Hepatic stellate cell (primary cell): ENCODE measurements at regions not wholly inside any gene's neighbourhood (a gene's known extent, or its start where the extent isn't known, plus 50 kb on each side); places are given as distances from the start of the nearest gene placed in this dataset.
"Not testable (repeated sequence)": the region's sequence is repeated elsewhere in the genome, so short reads cannot be mapped to it uniquely, and the experiment has no call there.

ENCODE experiments used
- DNase-seq: peaks from one replicate; pipeline ENCODE4 v3.0.0; 2011; ENCODE audit warnings: low spot score

DNA sequence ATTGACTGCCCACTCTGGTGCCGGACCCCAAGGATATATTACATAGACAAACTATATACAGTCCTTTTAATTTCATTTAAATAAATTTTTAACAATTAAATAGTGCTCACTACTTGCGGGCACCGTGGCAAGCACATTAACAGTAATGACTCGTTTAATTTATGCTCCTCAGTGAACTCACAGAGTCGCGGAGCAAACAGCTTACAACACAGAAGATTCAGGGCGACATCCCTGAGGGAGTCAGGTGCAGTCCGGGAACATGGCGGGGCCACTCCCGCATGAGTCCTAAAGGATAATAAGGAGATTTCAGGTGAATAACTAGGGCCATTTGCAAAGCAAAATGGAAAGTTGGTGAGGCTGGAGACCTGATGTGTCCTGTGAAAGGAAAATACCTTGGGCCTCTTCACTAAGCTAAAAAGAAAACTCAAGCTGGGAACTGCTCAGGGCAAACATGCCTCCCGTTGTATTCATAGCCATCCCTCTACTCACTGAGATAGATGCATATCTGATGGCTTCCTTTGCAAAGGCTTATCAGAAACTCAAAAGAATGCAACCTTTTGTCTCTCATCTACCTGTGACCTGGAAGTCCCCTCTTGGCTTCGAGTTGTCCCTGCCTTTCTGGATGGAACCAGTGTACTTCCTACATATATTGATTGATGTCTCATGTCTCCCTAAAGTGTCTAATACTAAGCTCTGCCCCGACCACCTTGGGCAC lies 125.6 kb downstream of the KLF6 start:
- no peak for DNase-seq

DNA sequence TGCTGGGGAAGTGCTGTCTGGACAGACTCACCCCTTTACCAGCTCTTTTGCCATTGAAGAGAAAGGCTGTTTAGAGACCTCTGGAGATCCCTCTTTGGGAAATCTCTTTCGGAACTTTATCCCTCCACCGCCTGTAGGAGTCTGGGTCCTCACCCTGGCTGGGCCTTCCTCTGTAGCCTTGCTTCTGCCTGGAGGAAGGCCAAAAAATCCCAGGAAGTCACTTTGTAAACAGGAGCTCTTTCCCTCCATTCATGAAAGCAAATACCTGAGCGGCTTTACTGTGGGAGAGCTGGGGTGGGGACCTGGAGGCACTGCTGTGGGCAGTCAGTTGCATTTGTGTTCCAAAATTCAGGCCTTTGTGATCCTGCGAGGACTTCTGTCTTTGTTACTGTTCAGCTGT lies 126.2 kb downstream of the KLF6 start:
- DNase-seq, result no peak

DNA sequence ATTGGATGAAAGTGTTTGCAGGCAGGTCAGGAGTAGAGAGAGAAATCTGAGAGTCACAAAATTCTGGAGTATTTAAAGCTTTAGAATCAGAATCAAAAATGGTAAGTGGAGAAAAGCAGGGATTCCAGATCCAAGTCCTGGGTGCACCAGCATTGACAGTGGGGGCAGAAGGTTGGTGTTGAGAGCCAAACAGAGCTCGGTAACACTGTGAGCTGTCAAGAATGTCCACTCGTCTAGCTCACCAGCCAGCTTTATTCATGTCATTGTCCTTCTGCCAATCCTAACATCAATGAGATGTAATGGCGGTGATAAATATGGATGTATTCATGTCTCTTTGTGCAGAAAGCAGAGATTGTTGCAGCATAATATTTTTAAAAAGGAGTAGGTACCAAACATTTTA lies 128.8 kb downstream of the KLF6 start:
- no peak for DNase-seq

DNA sequence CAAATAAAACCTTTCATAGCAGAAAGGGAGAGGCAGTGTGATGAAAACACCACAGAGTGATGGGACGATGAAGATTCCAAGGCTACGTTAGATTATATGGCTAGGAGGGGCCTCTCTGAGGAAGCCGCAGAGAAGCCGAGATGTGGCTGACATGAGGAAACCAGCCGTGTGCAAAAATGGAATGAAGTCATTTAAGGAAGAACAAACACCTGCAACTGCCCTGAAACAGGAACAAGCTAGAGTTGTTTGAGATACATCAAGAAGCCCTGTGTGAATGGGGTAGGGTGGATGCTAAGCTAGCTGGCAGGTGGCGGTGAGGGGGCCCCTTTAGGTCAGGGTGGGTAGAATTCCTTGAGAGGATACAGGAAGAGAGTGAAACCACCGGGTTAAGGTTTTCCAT lies 129.5 kb downstream of the KLF6 start:
- DNase-seq, result no peak

DNA sequence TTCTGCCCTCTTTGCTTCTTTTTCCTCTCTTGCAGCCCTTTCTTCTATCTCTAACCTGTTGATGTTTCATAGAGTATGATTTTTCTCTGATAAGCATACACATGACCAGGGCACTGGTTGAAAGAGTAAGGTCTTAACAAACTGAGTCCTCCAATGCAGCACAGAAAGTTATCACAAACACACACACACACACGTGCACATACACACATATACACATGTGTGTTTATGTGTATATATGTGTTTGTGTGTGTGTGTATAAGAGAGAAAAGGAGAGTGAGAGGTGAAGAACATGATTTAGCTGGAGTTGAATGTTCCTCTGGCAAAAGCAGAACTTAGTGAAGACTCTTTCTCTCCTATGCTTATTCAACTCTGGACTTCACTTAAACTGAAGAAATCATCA lies 130.0 kb downstream of the KLF6 start:
- DNase-seq, result no peak

DNA sequence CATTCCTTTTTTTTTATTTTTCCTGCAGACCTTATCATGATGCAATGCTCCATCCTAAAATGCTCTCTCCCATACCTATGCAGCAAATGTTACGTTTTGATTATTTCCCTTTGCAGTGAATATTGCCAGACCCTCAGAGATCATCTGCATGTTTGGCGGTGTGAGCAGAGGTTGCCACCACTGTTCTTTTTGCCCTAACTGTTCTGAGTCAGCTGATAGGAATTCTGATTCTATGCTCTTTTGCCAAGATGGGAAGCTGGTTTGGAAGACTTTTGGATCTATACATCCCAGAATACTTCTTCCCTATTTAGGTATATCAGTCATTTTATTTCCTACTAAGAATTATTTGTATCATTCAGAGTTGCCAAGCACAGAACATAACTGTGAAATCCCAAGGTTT lies 130.5 kb downstream of the KLF6 start:
- DNase-seq, result no peak

DNA sequence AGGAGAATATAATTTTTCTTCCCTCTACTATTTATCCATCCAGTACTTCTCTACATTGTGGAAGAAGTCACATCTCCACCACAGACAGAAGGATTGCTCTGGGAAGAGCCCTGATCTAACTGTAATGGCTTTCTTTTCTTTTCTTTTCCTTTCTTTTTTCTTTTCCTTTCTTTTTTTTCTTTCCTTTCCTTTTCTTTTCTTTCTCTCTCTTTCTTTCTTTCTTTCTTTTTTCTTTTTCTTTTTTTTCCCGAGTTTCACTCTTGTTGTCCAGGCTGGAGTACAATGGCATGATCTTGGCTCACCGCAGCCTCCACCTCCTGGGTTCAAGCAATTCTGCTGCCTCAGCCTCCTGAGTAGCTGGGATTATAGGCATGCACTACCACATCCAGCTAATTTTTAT lies 131.7 kb downstream of the KLF6 start:
- DNase-seq, result not testable (repeated sequence)

DNA sequence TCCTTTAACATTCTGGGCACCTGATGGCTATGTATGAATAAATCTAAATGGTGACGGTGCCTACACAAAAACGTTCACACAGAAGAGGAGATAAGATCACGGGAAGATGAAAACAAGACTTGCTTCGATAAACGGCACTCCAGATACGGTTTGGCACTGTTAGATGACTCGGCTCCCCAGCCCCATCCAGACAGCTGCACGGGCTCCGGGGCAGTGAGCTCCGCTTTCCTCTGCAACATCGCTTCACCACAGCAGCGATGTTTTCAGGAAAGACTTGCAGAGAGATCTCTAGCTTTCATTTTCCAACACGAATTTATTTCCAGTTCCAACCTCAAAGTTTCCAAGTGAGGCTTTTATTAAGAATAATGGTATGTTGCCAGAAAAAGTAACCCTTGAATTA lies 132.1 kb downstream of the KLF6 start:
- peak; percentile 68 for DNase-seq

DNA sequence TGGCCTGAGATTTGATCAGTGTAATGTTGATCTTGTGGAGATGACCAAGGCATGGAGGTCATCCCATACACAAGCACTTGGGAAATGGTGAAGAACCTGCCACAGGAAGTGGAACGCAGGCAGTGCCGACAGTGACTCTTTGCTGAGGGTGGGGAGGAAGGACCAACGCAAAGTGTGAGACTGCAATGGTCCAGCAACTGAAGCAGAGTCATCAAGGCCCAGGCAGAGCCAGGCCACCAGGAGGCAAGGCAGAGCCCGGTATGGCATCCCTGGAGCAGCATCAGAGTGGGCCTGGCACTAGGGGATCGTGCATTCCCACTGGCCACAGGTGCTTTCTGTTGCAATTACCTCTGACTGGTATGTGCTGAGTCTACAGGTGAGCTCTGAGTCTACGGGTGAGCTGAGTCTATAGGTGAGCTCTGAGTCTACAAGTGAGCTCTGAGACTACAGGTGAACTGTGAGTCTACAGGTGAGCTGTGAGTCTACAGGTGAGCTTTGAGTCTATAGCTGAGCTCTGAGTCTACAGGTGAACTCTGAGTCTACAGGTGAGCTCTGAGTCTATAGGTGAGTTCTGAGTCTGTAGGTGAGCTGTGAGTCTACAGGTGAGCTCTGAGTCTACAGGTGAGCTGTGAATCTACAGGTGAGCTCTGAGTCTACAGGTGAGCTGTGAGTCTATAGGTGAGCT lies 132.9 kb downstream of the KLF6 start:
- no peak for DNase-seq

DNA sequence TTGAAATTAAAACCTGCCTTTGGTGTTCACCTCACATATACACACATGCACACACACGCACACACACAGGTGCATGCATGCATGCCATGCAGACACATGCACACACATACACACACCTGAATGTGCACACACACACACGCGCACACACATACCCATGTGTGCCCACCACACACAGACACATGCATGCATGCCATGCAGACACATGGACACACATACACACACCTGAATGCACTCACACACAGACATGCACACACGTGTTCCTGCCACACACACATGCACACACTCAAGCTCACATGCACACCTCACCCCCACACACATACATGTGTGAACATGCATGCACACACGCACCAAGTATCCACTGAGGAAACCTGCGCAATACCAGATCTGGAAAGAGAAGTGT lies 136.4 kb downstream of the KLF6 start:
- no peak for DNase-seq

DNA sequence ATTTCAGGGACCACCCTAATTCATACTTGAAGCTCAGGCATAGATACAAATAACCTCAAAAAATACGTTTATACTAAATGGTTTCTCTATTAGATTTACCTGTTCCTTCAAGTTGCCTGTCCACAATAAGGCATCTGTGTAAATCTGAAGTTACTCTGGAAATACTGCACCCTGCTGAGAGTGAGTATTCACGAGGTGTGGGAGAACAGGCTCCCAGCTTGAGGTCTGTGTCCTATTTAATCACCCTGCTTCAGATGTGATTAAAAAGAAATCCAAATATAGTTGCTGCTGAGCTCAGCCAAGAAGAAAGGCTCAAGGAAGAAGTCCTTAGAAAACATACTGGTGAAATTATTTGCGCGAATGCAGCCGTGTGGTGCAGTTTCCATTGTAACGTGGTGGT lies 136.8 kb downstream of the KLF6 start:
- DNase-seq, result no peak

DNA sequence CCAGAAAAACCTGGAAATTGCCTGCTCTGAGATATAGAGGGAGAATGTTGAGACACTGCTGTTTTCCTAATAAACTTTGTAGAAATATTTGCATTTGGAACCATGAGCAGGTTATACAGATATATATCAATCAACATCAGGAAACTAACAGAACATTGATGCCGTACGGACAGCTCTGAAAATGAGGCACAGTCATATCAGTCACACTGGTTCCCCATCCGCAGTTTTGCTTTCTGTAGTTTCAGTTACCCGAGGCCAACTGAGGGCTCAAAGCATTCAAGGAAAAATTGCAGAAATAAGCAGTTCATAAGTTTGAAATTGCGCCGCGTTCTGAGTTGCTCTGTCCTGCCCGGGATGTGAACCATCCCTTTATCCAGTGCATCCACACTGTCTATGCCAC lies 137.9 kb downstream of the KLF6 start:
- DNase-seq, result no peak

DNA sequence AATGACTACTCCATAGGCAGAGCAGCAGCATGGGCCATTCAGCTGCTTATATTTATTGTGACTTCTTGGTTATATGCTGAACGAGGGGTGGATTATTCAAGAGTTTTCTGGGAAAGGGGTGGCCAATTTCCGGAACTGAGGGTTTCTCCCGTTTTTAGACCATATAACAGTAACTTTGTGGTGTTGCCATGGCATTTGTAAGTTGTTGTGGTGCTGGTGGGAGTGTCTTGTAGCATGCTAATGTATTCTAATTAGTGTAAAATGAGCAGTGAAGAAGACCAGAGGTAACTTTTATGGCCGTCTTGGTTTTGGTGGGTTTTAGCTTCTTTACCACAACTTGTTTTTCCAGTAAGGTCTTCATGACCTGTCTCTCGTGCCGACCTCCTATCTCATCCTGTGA lies 139.6 kb downstream of the KLF6 start:
- no peak for DNase-seq

DNA sequence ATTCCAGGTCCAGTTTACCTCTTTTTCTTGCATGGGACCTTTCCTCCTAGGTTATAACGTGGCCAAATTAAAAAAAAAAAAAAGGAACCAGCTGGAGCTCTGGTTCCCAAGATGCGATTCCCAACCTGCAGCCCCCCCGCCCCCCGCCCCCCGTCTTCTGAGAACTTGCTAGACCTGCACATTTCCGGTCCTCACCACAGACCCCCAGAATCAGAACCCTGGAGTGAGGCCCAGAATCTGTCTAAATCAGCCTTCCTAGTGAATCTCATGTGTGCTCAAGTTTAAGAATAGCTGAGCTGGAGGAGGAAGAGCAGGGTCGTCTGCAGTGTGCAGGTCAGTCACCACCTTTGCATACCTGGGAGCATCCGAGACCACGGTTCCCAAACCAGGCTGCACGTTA lies 144.2 kb downstream of the KLF6 start:
- DNase-seq, result no peak

DNA sequence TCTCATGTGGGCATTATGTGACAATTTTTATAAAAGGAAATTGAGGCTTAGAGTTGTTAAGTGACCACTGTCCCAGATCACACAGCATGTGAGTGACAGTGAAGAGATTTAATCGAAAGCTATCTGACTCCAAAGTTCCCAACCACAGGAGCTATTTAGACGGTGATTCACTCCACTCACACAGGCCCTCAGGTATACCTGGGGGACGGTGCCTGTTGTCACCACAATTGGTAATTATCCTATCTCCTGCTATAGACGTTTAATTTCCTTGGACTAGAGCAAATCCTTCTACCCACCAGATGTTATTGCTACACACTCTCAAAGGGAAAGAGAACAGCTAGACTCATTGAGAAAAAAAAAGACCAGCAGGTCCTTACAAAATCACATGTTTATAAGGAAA lies 145.5 kb downstream of the KLF6 start:
- no peak for DNase-seq

DNA sequence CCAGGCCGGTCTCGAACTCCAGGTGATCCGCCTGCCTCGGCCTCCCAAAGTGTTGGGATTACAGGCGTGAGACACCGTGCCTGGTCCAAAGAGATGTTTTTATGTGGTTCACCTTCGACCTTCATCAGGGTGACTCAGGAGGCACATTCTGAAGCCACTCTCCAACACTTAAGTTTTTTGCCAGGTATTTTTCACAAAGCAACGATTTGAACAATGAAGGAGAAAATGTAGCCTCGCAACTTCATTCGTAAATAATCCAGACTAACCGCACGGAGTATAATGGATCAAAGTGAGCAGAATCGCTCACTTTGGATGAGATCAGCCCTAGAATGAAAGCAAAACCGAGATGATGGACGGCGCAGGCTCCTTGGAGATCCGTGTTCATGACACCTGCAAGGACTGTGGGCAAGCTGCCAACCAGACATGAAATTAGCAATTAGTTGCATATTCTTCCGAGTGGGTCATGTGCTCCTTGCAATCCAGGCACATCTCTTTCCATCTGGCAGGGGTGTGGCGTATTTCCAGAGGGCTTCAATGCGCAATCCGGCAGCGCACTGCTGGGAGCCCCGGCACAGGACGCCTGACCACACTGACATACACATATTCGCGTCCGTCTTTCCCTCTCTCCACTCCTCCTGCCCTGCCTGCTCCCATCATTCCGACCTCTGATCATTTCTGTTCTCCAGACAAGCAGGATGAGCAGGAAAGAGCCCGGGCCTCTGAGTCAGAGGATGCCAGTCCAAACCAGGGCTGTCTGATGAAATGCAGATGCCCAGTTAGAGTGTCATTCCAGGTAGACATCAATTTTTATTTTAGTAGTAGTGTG lies 148.4 kb downstream of the KLF6 start:
- DNase-seq, result no peak

DNA sequence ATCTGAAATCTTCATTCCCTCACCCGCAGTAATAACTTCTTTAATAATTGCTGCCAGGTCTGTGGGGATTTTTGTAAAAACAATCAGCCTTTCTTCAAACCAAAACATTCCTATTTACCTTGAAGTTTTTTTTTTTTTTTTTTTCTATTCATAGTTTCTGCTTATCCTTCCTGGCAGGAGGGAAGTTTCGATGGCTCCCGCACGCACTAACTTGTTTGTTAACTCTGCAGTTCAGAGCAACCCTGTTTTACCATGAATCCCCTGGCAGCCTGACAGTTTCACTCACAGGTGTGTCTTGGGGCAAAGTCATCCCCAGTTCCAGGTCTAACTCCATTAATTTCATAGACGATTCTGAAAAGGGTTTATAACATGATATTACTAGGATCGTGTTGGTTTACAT lies 149.3 kb downstream of the KLF6 start:
- no peak for DNase-seq

DNA sequence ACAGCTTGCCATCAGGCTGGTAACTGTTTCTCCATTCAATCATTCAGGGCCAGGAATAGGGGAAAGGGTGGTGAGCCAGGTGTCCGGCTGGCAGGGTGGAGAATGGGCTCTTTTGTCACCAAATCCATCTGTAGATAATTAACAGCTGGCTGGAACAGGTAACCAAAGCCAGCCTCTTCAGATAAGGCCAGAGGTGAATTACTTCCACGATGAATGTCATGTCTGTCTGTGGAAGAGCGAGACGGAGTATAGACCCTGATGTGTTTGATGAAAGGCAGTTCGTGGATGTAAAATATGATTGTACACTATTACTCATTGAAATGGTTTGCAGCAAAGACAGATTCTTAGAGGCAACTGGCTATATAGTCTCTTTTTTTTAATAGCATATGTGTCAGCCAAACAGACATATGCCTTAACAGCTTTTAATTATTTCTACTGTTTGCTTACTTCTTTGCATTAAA lies 149.8 kb downstream of the KLF6 start:
- no peak for DNase-seq

DNA sequence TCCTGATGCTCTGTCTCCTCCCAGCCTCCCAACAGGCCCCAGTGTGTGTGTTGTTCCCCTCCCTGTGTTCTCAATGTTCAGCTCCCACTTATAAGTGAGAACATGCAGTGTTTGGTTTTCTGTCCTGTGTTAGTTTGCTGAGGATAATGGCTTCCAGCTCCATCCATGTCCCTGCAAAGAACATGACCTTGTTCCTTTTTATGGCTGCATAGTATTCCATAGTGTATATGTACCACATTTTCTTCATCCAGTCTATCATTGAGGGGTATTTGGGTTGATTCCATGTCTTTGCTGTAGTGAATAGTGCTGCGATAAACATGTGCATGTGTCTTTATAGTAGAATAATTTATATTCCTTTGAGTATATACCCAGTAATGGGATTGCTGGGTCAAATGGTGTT lies 150.4 kb downstream of the KLF6 start:
- DNase-seq, result not testable (repeated sequence)

DNA sequence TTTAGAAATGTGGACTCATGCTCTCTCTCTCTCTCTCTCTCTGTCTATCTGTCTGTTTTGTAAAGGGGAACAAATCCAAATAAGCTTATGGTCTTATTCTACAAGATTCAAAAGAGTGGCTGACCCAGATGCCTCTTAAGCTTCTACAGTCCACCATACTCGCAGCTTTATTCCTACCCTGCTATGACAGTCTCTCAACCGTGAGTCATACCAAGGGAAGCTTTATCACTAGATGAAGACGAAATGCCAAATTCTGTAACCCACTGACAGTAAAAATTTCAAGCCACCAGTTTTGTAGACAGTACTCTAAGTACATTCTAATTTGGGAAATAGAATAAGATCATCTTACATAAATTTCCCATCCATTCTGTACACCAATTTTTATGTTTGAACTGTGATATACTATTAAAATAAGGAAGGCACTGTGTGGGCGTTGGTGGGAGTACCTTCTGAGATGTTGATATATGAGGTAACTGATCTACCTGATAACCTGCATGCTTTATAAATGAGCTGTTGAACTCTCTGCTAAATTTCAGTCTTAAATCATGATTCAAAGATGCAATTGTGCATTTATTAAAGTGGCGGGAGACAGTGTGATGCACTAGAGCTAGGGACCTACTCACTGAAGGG lies 153.2 kb downstream of the KLF6 start:
- no peak for DNase-seq

DNA sequence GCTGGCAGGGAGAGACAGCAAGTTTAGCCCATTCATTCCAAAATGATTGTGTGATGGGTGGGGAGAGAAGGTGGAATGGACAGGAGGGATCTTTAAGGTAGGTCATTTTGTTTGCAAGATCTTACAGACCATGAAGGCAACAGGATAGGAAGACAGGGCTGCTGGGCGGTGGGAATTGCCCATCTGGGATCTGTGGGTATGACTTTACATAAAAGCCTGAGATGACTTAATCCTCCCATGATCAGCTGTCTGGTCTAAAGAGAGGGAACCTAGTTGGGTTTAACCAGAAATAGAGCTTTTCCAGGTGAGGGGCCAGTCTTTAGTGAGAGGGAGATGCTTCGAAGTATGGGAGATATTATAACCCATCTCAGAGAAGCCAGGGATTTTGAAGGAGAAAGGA lies 153.7 kb downstream of the KLF6 start:
- DNase-seq, result no peak

DNA sequence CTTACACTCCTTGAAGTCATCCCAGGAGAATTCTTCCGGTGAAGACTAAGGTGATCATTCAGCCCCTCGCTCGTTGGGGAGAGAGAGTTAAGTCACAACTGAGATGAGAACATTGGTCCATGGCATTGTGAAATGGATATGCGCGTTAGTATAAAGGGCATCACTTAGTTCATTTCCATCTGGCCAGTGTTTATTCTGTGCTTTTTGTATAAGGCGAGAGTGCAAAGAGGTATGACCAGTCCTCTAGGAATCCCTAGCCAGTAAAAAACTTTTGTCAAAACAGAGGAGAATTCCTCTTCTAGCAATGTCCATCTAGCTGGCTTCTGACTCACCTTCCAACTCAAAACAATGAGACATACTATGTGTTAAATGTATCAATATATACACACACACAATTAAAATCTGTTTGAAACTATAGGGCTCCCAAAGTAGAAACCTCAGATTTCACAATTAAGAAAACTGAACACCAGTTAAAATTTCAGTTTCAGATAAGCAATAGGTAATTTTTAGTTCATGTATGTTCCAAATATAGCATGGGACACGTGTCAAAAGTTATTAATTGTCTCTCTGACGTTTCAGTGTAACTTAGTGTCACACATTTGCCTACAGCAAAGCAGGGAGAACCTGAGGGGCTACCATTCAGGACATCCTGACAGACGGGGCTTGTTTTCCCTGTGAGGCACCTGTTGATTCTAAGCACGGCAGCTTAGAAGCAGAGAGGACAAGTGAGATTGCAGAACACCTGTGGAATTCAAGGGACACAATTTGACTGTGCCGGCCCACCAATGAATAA lies 158.9 kb downstream of the KLF6 start:
- DNase-seq, result peak; percentile 31
